HG02885 (cell line): ENCODE measurements at regions not wholly inside any gene's neighbourhood (a gene's known extent, or its start where the extent isn't known, plus 50 kb on each side); places are given as distances from the start of the nearest gene placed in this dataset.

Experiments used
- ATAC-seq: cut with Tn5 transposase; IDR thresholded peaks from one replicate; pipeline ENCODE4 v1.9.1; 2021; ENCODE audit warnings: mild to moderate bottlenecking; ENCODE audit not compliant: unreplicated experiment, poor library complexity

- ATAC-seq: no peak
Measured at GRCh38 chr1:213661302-213661701, 326.5 kb upstream of the PROX1 start.

GRCh38 chr1:213666113-213666512 is 321.7 kb upstream of the PROX1 start:
- no peak for ATAC-seq

DNA sequence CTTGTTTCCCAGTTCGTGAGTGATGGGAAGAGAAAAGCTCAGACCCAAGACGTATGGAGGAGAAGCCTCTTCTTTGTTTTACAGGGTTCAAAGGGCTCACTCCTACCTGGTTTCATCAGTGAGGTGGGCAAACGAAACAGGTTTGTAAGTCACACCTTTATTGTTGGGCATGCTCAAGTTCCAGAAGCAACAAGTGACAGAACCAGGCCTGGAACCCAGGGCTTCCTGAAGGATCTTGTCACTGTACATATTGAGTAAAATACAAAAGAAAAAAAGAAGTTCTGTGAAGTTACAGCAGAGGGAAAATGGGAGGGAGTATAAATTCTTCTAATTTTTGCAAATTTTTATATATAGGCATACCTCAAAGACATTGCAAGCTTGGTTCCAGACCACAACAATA is 320.9 kb upstream of the PROX1 start:
- ATAC-seq: no peak

- no peak for ATAC-seq
Measured at GRCh38 chr1:213669512-213669911, 318.3 kb upstream of the PROX1 start.

DNA sequence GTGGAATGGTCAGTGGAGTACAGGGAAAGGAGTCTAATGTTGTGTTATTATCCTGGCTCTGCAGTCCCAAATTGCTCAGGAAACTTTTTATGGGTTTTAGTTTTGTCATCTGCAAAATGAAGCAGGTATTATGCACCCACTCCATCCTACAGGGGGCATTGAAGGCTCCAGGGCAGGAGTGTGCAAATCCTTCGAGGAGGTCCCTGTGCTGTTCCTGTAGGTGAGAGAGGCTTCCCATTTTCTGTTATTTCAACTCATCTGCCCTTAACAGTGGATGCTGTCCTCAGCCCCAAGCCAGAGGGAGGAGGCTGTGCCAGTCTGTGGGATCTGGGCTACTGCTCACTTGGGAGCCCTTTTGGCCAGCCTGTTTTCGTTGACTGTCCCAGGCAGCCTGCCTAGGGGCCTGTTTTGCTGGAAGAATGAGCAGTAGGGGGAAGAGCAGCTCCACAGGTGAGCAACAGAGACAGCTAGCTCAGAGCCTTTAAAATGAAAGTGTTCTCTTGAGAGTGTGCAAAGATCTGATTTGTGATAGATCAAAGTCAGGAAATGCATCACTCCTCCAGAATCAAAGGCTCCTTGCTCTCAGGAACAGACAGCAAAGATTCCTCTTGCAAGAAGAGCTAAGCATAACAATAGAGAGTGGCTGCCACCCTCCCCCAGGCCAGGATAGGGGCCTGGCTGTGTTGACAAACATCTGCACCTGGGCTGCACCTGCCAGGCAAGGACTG is 317.6 kb upstream of the PROX1 start:
- no peak for ATAC-seq

DNA sequence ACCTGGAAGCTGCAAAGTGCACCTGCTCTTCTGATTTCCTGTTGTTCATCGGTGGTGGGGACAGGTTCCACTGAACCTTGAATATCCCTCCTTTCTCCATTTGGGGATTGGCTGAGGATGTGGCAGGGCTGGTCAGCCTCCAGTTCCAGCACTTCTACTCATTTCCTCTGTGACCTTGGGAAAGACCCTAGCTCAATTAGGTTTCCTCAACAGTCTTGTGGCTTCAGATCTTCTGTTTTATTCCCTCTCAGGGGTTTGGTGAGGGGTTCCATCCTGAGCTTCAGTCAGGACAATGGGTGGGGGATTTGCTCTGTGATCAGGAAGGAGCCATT is 317.1 kb upstream of the PROX1 start:
- ATAC-seq: no peak

GRCh38 chr1:213675043-213675442 is 312.7 kb upstream of the PROX1 start:
- no peak for ATAC-seq

DNA sequence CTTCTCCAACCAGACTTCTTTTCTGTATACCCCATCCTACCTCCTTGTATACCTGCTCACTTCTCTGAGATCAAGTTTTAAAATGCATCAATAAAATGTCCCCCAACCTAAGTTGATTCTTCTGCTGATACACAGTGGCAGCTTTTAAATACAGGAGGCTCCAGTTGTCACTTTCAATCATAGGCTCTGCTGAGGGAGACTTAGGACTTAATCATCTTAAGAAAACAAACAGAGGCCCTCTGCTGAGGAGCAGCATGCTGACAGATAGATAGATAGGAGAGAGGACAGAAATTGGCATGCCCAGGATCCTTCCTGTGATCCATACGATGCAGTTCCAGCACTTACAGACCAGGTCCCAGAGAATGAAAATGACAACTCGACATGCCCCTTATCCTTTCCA is 311.0 kb upstream of the PROX1 start:
- ATAC-seq: no peak

DNA sequence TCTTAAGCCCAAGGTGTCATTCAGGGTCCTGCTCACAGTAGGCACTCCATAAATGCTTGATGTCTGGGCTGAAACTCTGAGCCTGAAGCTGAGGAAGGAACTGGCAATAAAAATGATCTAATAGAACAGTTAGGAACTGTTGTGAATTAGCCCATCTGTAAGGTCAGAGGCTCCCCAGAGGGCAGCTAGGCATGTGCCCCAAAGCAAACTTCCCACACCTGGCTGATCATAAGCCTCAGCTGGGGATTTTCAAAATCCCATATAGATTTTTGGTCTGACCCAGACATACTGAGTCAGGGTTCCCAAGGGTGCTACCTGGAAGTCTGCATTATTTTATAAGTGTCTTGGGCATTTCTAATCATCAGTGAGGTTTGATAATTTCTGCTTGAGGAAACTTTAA is 309.4 kb upstream of the PROX1 start:
- ATAC-seq: no peak

- ATAC-seq: no peak
Measured at GRCh38 chr1:213678753-213679152, 309.0 kb upstream of the PROX1 start.

DNA sequence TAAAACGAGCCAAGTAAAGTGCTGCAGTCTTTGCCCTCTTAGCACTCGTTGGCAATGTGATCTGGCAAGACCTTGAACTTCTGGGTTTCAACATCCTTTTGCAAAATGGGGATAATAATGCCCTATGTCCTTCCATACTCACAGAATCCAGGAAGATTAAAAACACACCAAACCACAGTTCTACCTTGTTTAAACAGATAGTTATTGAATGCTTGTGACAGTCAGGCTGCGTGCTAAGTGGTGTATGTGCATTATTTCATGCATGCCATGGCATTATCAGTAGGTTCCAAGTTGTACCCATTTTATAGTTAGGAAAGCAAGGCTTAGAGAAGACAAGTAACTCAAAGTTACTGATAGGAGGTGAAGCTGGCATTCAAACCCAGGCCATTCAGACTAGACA is 308.6 kb upstream of the PROX1 start:
- ATAC-seq: no peak

DNA sequence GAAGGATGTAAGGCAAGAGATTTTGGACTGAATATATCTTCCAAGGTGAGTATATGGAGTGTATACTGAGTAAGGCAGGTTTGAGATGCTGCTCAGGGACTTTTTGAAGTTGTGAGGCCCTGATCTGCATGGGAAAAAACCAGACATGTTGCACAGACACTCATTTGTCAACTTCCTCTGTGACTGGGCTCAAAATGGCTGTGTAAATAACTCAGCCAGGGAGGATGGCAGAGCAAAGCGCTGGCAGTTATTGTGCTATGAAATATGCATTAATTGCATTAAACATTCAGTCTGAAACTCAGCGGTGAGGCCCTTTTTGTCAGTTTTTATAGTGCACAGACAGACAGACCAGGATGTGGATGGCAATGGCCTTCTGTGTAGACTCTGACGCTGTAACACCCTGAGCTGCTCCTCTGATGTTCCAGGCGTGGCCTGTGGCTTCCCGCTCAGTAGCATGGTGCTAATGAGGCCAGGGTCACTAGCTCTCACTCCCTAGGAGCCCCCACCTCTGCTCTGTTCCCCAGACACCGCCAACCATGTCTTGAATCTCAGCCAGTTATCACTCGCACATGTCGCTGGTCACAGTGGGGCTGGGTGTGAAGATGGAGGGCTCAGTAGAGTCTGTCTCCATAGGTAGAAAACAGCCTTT is 307.0 kb upstream of the PROX1 start:
- no peak for ATAC-seq

DNA sequence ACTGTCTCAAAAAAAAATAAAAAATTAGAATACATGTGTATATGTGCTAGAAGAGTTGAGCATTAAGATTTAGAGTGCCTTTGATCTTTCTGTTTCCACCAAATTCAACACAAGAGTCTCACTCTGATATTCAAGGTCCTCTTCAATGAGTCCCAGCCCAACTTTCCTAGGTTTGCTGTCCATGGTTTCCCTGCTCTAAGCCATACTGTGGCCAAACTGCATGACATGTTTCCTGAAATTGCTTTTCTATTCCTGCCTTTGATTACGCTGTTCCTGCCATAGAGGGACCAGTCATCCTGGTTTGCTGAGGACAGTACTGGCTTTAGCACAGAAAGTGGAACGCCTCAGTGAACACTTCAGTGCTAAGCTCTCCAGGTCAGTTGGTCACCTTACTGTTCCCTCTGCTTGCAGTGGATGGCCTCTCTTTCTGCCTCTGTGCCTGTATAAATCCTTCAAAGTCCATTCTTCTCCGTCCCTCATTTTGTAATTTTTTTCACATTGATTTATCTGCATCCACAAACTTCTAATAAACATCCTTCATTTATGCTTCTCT is 305.9 kb upstream of the PROX1 start:
- ATAC-seq: no peak

DNA sequence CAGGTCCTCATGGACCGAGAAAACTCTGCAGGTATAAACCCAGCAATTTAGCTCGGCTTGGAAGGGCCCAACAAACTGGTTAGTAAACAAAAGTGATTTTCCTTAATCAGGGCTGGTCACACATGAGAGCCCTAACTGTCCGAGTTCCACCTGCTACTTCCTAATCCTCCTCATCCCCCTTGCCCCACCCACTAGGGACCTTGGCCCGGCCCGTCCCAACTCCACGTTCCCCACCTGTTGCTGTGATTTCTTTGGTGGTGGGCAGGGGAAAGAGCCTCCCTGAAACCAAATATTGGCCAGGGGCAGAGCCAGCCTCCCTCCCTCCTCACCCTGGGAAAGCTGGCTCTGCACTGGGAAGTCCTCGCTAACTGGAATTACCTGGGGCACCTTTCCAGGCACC is 304.2 kb upstream of the PROX1 start:
- ATAC-seq: no peak

DNA sequence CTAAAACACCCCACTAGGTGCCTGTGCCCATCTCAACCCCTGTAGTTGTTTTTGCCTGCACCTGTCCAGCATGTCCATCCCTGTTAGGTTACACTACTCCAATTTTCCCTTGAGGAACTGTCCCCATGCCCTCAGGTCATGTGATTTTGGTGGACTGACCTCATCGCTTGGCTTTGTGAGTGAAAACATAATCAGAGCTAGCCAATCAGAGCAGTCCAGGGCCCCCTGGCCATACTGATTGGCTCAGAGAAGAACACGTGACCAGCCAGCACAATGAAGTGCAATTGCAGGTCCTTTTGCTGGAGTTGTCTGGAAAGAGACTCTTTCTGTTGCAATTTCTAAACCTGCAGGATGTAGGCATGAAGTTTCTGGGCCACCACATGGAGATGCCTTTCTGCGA is 303.3 kb upstream of the PROX1 start:
- no peak for ATAC-seq

- ATAC-seq: no peak
Measured at GRCh38 chr1:213685992-213686582, 301.7 kb upstream of the PROX1 start.

DNA sequence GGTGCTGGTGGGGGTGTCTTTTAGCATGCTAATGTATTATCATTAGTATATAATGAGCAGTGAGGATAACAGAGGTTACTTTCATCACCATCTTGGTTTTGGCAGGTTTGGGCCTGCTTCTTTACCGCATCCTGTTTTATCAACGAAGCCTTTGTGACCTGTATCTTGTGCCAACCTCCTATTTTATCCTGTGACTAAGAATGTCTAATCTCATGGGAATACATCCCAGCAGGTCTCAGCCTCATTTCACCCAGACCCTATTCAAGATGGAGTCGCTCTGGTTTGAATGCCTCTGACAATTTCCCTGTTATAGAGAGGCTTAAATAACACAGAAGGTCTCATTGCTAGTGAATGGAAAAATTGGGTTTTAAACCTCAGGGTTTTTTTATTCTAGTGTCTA is 300.8 kb upstream of the PROX1 start:
- no peak for ATAC-seq

- ATAC-seq: no peak
Measured at GRCh38 chr1:213687832-213688231, 299.9 kb upstream of the PROX1 start.

DNA sequence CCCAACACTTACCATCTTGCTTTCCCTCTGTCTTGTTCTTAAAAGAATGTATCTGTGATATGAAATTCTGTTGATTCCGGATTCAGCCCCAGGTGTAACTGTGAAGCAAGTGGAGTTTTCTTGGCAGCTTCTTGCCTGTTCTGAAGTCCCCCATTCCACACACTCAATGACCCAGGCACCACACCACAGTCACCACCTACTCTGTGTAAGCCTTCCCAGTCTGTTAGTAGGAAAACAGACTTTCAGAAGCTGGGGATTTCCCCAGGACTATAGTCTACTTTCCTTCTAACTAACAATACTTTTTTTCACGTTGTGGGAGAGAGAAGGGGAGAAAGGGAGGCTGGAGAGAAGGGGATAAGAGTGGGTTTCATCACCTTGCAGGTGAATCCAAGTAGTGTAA is 299.1 kb upstream of the PROX1 start:
- no peak for ATAC-seq

- ATAC-seq: no peak
Measured at GRCh38 chr1:213689260-213689659, 298.5 kb upstream of the PROX1 start.

DNA sequence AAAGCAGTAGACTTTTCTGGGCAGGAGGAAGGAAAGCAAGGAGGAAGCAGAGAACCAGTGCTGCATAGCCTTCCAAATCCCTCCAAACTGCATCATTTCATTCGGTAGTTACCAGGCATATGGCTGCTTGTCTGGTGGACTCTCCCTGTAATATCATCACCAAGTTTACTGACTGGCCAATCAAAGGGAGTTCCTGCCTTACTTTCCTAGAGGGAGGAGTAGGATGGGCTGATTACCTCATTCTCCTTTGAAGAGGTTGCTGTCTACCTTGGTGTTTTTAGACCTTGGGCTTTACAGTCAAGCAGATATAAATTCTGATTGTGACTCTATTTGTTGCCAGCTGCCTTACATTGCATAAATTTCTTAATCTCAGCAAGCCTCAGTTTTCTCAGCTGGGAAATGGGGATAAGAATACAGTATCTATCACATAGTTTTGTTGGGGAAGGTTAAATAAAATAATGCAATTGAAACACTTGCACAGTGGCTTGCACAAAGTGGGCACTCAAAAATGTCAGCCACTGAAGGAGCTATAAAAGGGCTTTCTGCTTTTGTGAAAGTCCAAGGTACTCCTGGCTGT is 297.3 kb upstream of the PROX1 start:
- no peak for ATAC-seq
